ENCODE measurements at regions not wholly inside any gene's neighbourhood (a gene's known extent, or its start where the extent isn't known, plus 50 kb on each side); places are given as distances from the start of the nearest gene placed in this dataset.

DNA sequence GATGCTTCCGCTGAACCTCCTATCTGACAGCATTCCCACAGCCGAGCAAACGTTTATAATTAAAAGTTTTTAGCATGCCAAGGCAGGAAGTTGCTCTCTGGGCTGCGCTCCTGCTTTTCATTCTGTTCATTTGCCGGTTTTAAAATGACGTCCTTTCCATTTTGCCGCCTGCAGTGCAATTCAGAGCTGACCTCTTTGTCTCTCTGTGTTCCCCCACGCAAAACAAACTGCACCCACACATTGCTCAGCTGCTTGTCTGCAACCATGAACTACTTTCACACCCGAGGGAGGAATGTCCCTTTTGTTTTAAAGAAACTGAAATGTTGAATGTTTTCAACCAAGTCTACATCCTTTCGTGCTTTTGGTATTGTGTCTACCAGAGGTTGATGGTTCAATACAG lies 416.5 kb downstream of the EFNB2 start:
- TF ChIP-seq, protein P1, sequence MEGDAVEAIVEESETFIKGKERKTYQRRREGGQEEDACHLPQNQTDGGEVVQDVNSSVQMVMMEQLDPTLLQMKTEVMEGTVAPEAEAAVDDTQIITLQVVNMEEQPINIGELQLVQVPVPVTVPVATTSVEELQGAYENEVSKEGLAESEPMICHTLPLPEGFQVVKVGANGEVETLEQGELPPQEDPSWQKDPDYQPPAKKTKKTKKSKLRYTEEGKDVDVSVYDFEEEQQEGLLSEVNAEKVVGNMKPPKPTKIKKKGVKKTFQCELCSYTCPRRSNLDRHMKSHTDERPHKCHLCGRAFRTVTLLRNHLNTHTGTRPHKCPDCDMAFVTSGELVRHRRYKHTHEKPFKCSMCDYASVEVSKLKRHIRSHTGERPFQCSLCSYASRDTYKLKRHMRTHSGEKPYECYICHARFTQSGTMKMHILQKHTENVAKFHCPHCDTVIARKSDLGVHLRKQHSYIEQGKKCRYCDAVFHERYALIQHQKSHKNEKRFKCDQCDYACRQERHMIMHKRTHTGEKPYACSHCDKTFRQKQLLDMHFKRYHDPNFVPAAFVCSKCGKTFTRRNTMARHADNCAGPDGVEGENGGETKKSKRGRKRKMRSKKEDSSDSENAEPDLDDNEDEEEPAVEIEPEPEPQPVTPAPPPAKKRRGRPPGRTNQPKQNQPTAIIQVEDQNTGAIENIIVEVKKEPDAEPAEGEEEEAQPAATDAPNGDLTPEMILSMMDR (IDR thresholded peaks at IDR 0.05), result no peak
- no peak for TF ChIP-seq POLR2A (IDR thresholded peaks at IDR 0.05)

Data from thyroid gland (tissue), 4 donors.